Fibroblast of pulmonary artery (primary cell): ENCODE measurements at regions not wholly inside any gene's neighbourhood (a gene's known extent, or its start where the extent isn't known, plus 50 kb on each side); places are given as distances from the start of the nearest gene placed in this dataset.

ENCODE experiments used
- DNase-seq: peaks from one replicate; pipeline ENCODE4 v3.0.0-alpha.2; 2010; ENCODE audit warnings: low read depth
- H3K4me3 ChIP-seq: replicated peaks from 2 replicates; pipeline ENCODE4 v1.5.1; 2011; ENCODE audit warnings: low read depth, mild to moderate bottlenecking, control low read depth, low read length, moderate library complexity
- CTCF ChIP-seq: IDR thresholded peaks from 2 replicates; pipeline ENCODE4 v1.5.1; 2011; ENCODE audit warnings: mild to moderate bottlenecking, control low read depth, low read length, inconsistent platforms; ENCODE audit errors: missing control alignments

DNA sequence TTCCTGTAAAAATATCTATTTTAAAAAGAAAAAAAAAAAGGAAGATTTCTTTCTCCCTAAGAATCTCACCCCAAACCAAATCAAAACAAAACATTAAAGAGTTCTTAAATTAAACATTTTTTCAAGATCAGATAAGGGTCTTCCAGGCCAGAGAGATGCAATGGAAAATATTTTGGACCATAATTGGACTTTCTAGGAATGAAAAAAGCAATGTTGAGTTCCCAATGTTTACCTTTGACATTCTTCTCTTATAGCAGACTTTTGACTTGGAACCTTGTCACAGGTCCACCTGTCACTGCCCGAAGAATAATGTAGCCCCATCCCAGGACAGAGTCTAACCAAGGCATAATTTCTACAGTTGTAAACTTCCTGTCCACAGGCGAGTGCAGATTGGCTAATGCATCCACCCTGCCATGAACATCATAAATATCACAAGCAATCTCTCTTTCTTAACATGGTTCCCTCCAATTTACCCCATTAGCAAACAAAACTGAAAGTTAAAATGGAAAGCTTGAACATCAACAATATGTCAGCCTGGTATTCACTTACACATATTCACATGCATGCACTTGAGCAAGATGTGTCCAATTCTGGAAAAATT is 121.7 kb upstream of the ZNF366 start:
- DNase-seq, result no peak
- no peak for TF ChIP-seq CTCF
- H3K4me3 ChIP-seq, result no peak overlapping the region

DNA sequence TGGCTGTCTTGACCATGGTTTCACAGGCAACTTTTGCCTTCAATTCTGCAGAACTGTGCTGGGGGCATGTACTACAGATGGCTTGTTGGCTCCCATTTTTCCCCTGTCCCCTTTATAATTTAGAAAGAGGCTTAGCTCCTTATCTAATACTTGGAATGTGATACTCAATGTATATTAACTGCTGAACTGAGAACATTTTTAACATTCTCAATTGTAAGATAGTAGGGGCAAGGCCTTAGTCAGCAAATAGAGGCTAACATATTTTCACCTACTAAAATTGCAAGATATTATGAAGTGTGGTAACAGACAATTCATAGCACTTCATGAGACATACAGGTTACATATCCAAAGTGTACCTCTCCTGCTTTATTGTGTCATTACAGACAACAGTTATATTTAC is 118.1 kb upstream of the ZNF366 start:
- no peak for TF ChIP-seq CTCF
- no peak for DNase-seq
- H3K4me3 ChIP-seq, result no peak overlapping the region

GRCh38 chr5:72624641-72625236 is 117.5 kb upstream of the ZNF366 start:
- peak; percentile 54 for DNase-seq
- TF ChIP-seq CTCF, result no peak

DNA sequence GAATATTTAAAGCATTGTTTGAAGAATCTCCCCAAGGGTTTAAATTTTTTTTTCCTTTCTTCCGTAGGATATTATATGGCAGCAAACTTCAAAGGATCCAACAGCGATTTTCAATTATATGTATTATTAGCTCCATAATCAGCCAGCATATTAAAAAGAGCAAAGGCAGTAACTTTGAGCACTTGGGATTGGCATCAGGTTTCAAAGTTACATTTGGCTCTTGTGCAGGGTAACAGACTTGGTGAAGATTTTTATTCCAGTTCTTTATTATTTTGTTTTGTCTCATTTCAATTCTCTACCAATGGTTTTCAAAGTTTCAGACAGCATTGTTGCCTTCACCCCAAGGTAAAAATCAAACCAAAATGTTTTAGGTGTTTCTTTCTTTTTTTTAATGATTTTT is 116.7 kb upstream of the ZNF366 start:
- DNase-seq, result no peak

More at GRCh38 chr5:72624641-72625236, 117.5 kb upstream of the ZNF366 start:
- H3K4me3 ChIP-seq, result no peak overlapping the region

GRCh38 chr5:72623323-72623722 is 116.1 kb upstream of the ZNF366 start:
- no peak overlapping the region for H3K4me3 ChIP-seq
- TF ChIP-seq CTCF, result no peak
- DNase-seq, result no peak

More for the DNA sequence above, 116.7 kb upstream of the ZNF366 start:
- no peak for TF ChIP-seq CTCF
- H3K4me3 ChIP-seq, result no peak overlapping the region

DNA sequence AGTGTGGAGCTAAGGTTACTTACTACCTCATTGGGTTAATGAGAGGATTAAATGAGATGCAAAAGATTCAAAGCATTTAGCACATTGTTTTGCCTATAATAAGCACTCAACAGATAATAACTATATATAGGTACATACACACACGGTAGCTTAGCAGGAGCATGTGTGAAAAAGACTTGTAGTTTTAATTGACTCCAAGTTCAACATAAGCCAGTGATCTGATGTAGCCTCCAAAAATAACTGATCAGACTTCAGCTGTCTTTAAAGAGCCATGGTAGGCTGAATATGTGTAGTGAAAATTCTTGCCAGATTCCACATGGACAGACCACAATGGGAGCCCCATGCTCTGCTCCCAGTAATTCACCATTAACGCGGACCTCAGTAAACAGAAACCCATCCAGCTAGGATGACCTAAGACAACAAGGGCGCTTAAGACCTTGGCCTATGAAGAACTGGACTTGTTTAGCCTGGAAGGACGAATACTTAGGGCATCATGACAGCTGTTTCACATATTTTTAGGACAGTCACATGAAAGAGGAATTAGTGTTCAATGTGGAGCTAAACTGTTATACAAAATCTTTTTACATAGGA is 115.1 kb upstream of the ZNF366 start:
- DNase-seq, result no peak
- H3K4me3 ChIP-seq, result no peak overlapping the region
- TF ChIP-seq CTCF, result no peak
